ENCODE measurements at regions not wholly inside any gene's neighbourhood (a gene's known extent, or its start where the extent isn't known, plus 50 kb on each side); places are given as distances from the start of the nearest gene placed in this dataset.
"Not testable (repeated sequence)": the region's sequence is repeated elsewhere in the genome, so short reads cannot be mapped to it uniquely, and the experiment has no call there.

DNA sequence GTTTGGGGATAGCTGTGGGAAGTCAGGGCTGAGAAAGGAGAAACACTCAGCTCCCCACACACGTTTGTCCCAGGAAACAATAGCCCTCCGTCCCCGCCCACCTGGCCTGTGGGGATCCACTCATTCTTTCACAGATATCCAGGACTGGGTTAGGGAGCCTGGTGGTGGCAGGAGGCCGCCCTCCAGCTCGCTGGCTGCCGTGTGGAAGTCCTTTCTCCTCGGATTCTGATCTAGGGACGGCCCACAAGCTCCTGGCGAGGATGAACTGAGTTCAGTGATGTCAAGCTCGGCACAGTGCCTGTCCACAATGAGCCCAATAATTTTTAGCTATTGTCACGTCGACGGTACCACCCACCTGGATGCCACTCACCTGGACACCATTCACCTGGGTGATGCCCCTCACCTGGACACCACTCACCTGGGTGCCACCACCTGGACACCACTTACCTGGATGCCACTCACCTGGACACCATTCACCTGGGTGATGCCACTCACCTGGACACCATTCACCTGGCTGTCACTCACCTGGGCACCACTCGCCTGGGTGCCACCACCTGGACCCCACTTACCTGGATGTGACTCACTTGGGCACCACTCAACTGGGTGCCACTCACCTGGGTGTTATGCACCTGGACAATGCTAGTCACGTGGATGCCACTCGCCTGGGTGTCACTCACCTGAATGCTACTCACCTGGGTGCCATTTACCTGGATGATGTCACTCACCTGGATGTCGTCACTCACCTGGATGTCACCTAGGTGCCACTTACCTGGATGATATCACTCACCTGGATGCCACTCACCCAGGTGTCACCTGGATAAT lies 172.5 kb upstream of the FOXF1 start:
- DNase-seq = no peak

GRCh38 chr16:86338403-86339115 lies 171.8 kb upstream of the FOXF1 start:
- DNase-seq = no peak

DNA sequence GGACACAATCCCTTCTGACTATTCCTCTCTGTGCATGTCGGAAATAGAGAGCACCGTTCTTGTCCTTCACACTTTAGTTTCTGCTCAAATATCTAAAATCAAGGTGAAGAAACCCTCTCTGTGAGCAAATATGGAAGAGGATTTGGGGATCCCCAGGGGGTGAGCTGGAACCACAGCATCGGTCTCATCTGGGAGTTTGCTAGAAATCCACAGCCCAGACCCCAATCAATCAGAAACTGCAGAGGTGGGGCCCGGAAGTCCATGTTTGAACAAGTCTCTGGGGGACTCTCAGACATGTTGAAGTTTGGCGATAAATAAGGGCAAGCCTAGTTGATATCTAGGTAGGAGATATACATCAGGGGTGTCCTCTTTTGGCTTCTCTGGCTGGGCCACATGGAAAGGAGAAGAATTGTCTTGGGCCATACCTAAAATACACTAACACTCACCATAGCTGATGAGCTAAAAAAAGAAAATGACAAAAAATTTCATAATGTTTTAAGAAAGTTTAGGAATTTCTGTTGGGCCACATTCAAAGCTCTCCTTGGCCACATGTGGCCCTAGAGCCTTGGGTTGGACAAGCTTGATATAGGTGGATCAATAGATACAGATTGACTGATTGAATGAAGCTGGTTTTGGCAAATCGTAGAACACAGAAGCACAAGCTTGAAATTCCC lies 168.0 kb upstream of the FOXF1 start:
- DNase-seq = no peak

DNA sequence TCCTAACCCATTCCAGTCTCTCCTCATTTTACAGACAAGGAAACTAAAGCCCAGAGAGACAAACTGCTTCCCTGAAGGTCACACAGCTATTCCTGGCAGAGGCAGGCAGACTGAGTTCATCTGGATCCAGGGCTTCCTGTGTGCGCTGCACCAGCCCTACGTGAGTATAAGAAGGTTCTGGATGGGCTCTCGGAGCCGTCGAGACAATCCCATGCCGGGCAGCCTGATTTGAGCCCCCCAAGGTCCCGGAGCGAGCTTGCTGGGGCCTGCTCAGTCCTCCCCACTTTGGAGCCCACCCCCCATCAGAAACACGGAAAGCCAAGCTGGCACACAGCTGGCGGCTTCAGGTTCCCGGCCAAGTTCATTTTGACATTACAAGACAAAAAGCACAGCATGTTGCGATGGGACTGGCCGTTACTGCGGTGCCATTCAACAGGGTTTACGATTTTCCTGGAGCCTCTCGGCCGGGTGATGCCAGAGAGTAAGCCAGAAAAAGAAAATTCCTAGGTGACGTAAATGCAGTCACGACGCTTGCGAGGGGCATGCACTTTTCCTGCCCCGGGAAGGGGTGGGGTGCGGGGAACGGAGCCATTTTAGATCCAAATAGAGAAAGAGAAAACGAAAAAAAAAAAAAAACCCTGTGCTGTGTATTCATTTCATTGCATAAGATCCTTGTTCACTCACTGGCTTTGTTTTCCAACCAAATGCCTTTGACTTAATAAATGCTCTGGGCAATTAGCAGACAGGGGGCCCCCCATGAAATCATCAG lies 167.1 kb upstream of the FOXF1 start:
- DNase-seq = no peak

DNA sequence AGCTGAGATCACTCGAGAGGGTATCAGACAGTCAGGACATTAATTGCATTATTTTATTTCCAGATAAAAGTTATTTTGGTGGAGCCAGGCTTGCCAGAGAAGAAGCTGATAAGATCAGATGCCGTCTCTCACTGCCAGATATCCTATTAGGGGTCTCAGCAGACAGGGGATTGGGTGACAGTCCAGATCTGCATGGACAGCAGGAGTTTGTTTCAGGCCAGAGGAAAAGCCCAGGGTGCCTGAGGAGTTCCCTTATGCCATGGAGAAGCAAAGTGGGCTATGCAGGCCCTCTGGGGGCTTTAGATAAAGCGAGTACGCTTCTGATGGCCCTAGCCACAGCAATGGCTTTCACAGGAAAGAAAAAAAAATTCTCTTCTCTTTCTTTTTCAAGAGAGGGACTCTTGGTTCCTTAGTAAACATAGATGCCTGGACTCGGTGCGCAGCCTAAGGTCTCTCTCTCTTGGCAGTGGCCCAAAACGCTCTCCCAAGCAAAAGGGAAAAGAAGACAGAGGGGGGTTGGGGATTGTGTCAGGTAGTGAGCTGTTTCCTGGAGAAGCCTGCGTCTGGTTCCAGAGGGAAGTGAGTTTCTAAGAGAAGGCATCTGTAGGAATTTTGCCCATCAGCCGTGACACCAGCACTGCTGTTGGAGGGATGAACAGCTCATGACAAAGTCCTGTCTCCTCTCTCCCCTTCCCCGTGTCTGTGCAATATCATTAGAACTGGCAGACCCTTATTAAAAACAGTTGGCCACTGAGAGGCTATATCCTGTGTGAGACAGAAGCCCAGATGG lies 166.3 kb upstream of the FOXF1 start:
- DNase-seq = no peak

DNA sequence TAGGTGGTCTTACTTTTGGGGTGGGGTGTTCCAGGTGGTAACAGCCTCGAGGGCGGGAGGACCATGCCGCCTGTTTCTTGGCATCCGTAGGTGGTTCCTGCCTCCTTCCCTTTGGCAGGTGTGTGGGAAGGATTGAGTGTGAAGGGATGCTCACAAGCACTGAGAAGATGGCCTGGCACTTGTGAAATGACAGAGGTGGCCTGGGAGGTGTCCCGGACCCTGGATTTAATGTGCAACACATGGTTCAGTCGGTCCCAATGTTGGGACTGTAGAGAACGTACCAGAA lies 165.8 kb upstream of the FOXF1 start:
- no peak for DNase-seq

GRCh38 chr16:86344881-86345280 lies 165.4 kb upstream of the FOXF1 start:
- no peak for DNase-seq

GRCh38 chr16:86345516-86345915 lies 164.8 kb upstream of the FOXF1 start:
- no peak for DNase-seq

GRCh38 chr16:86346034-86346433 lies 164.3 kb upstream of the FOXF1 start:
- no peak for DNase-seq

DNA sequence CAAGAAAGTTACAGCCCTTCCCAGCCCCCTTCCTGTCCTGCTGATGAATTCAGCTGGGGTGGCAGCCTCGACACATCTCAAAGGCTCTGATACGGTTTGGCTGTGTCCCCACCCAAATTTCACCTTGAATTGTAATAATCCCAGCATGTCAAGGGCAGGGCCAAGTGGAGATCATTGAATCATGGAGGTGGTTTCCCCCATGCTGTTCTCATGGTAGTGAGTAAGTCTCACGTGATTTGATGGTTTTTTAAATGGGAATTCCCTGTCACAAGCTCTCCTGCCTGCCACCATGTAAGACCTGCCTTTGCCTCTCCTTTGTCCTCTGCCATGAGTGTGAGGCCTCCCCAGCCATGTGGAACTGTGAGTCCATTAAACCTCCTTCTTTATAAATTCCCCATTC lies 163.2 kb upstream of the FOXF1 start:
- no peak for DNase-seq

DNA sequence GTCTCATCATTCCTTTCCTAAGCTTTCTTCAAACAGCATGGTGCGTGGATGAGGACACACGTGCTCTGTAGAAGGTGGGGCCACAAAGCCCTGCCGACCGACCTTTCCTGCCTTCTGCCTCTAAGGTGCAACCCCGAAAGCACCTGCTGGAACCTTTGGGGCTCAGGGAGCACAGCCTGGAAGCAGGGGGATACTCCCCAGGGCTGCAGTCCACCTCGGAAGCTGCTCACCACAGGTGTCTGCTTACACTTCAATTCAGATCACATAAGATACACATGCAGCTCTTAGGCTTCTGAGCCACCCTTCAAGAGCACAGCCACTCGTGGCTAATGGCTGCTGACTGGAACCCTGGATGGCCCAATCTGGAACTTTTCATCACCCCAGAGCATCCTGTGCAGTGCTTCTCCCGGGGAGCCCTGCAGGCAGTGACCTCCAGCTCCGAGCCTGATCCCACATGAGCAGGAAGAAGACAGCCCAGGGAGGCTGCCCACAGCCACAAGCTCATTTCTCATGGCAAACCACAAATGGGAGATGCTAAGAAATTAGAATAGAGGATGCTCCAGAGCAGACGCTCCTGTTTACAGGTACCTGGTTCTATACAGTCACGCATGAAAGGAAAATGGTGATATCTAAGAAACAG lies 162.3 kb upstream of the FOXF1 start:
- DNase-seq = no peak

DNA sequence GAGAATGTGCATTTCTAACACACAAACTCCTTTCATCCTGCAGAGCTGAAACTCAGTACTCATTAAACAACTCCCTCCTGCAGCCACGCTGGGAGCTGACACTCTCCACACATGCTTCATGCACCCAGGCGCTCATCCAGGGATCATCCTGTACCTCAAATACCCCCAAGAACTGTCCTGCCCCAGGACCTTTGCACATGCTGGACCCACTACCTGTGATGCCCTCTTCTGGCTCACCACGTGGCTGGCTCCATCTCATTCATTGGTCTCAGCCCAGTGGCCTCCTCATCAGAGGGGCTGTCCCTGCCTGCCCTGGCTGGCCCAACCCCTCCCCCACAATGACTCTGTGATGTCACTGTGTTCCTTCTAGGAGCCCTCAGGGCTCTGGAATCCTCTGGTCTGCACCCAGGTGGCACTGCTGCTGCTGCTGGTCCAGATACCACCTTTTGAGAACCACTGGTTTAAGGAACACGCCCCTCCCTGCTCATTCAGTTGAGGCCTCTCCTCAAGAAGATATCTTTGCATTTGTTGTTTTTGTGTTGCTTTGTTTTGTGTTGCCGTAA lies 160.9 kb upstream of the FOXF1 start:
- no peak for DNase-seq

GRCh38 chr16:86350289-86350688 lies 160.0 kb upstream of the FOXF1 start:
- no peak for DNase-seq

DNA sequence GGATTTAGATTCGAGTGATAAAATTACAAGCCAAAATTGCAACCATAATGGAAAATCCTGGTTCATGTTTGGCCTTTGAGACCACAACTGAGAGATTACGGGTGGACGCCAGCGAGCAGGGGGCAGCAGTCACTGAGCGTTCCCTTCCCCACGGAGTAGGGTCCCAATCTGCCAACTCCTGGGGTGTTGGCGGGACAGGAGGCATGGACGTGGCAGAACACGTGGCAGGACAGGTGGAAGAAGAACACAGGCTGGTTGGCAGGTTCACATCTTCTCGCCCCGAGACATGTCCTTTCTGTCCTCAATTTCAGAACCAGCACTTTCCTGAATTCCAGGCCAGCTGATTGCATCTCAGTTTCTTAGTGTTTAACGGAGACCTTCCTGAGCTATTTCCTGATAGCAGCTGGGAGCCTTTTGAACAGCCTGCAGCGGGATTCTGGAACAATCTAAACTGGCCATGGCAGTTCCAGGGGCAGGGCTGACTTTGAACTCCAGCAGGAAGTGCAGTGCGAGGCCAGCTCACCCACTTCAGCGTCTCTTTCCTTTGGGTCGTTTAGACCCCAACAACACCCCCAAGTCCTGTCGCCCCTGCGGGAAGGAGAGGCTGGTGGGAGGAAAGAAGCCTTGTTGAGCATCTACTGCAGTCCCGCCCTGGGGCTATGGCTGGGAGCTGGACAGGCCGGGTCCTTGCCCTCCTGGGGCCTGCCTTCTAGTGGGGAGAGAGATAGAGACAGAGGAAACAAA lies 159.1 kb upstream of the FOXF1 start:
- no peak for DNase-seq

GRCh38 chr16:86351785-86352139 lies 158.6 kb upstream of the FOXF1 start:
- DNase-seq = not testable (repeated sequence)

- DNase-seq = no peak
Observed at GRCh38 chr16:86353148-86353547, 157.2 kb upstream of the FOXF1 start.

GRCh38 chr16:86353948-86354347 lies 156.4 kb upstream of the FOXF1 start:
- DNase-seq = no peak

DNA sequence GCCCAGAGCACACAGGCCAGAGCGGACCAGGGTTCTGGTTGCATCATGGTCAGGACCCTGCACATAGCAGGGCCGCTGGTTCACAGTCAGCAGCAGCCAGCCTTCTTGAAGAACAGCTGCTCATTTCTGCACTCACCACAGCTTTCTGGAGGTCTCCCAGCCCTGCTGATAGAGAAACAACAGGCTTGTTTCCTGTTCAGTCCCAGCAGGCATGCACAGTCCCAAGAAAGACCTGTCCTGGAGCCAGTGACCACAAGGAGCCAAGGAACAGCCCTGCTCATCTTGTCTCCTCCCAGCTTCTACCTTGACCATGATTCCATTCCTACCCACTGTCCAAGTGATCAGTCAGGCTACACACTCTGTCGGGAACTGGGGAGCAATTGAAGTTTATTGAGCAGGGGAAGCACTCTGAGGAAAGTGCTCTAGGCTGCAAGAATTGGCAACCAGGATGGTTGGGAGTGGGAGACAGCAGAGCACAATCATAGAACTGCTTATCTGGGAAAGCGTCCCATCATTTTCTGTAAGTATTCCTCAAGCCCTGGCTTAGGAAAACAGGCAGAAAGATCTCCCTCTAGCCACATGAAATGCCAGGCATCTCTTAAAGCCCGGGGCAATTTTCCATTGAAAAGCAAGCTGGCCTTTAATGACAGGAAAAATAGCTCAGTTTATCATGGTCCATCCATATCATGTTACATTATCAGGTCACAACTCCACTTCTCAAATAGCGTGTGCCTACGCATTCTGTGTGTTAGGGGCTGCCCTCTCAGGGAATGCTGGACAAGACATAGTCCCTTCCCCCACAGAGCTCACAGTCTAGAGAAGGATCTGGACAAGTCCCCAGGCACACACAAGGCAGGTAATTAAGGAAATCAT lies 155.4 kb upstream of the FOXF1 start:
- DNase-seq = no peak

DNA sequence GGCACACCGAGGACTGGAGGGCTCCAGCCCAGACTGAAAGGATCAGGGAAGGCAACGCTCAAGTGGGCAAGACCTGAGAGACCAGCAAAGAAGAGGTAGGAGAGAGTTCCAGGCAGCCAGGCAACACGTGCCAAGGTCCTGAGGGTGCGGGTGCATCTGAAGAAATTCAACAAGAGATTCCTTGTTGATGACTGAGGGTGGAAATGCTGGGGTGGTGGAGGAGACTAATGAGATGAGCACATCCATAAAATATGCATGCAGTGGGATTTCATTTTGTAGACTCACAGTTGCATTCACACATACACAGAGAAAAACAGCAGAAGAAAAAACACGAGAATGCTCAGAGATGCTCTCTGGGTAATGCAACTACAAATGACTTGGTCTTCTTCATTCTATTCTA lies 154.8 kb upstream of the FOXF1 start:
- DNase-seq = no peak

- no peak for DNase-seq
Observed at GRCh38 chr16:86355951-86356350, 154.4 kb upstream of the FOXF1 start.

Measured in NCI-H526 (cell line).